ENCODE measurements at regions not wholly inside any gene's neighbourhood (a gene's known extent, or its start where the extent isn't known, plus 50 kb on each side); places are given as distances from the start of the nearest gene placed in this dataset.

DNA sequence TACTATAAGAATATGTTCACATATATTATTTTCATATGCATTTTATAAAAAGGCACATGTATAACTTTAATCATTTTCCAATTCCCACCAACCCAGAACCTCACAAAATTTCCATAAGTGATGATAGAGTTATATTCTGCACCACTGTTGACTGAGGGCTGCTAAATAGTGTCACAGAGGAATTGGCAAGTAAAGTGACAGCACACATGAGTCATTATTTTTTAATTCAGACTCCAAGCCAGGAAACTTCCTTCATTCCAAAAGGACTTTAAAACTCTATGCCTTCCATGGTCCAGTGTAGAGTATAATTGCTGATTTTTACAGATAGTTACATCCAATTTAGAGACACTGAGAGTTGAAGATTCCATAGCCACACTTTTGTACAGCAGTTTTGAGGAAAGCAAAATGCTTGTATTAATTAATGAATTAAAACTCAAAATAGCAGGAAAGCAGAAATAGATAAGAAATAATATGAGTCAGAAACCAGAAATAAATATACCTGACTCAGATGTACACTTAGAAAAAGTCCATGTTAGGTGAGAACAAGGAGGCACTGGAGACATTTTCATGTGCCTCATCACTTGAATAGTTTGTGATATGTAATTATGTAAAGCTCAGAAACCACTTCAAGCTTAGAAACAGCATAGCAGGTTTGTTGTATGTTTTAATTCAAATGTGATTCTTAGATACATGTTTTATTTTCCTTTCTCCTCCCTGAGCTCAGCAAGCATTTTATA, 425.2 kb upstream of the OPRM1 start:
- TF ChIP-seq, protein P1, sequence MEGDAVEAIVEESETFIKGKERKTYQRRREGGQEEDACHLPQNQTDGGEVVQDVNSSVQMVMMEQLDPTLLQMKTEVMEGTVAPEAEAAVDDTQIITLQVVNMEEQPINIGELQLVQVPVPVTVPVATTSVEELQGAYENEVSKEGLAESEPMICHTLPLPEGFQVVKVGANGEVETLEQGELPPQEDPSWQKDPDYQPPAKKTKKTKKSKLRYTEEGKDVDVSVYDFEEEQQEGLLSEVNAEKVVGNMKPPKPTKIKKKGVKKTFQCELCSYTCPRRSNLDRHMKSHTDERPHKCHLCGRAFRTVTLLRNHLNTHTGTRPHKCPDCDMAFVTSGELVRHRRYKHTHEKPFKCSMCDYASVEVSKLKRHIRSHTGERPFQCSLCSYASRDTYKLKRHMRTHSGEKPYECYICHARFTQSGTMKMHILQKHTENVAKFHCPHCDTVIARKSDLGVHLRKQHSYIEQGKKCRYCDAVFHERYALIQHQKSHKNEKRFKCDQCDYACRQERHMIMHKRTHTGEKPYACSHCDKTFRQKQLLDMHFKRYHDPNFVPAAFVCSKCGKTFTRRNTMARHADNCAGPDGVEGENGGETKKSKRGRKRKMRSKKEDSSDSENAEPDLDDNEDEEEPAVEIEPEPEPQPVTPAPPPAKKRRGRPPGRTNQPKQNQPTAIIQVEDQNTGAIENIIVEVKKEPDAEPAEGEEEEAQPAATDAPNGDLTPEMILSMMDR (IDR thresholded peaks at IDR 0.05; ENCODE audit: low read depth, low read length, missing input control), result no peak
- TF ChIP-seq, protein P2, sequence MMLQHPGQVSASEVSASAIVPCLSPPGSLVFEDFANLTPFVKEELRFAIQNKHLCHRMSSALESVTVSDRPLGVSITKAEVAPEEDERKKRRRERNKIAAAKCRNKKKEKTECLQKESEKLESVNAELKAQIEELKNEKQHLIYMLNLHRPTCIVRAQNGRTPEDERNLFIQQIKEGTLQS (IDR thresholded peaks at IDR 0.05), result no peak
- TF ChIP-seq, protein P3, sequence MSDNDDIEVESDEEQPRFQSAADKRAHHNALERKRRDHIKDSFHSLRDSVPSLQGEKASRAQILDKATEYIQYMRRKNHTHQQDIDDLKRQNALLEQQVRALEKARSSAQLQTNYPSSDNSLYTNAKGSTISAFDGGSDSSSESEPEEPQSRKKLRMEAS (IDR thresholded peaks at IDR 0.05), result no peak
- TF ChIP-seq RAD21 (IDR thresholded peaks at IDR 0.05), result no peak
- TF ChIP-seq GABPA (IDR thresholded peaks at IDR 0.05 in 1 of 2, conservative IDR thresholded peaks at IDR 0.05 in 1 of 2), result no peak
- no peak for TF ChIP-seq JUND (IDR thresholded peaks at IDR 0.05)
- TF ChIP-seq, protein P4, sequence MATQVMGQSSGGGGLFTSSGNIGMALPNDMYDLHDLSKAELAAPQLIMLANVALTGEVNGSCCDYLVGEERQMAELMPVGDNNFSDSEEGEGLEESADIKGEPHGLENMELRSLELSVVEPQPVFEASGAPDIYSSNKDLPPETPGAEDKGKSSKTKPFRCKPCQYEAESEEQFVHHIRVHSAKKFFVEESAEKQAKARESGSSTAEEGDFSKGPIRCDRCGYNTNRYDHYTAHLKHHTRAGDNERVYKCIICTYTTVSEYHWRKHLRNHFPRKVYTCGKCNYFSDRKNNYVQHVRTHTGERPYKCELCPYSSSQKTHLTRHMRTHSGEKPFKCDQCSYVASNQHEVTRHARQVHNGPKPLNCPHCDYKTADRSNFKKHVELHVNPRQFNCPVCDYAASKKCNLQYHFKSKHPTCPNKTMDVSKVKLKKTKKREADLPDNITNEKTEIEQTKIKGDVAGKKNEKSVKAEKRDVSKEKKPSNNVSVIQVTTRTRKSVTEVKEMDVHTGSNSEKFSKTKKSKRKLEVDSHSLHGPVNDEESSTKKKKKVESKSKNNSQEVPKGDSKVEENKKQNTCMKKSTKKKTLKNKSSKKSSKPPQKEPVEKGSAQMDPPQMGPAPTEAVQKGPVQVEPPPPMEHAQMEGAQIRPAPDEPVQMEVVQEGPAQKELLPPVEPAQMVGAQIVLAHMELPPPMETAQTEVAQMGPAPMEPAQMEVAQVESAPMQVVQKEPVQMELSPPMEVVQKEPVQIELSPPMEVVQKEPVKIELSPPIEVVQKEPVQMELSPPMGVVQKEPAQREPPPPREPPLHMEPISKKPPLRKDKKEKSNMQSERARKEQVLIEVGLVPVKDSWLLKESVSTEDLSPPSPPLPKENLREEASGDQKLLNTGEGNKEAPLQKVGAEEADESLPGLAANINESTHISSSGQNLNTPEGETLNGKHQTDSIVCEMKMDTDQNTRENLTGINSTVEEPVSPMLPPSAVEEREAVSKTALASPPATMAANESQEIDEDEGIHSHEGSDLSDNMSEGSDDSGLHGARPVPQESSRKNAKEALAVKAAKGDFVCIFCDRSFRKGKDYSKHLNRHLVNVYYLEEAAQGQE (IDR thresholded peaks at IDR 0.05), result no peak
- TF ChIP-seq, protein P5, sequence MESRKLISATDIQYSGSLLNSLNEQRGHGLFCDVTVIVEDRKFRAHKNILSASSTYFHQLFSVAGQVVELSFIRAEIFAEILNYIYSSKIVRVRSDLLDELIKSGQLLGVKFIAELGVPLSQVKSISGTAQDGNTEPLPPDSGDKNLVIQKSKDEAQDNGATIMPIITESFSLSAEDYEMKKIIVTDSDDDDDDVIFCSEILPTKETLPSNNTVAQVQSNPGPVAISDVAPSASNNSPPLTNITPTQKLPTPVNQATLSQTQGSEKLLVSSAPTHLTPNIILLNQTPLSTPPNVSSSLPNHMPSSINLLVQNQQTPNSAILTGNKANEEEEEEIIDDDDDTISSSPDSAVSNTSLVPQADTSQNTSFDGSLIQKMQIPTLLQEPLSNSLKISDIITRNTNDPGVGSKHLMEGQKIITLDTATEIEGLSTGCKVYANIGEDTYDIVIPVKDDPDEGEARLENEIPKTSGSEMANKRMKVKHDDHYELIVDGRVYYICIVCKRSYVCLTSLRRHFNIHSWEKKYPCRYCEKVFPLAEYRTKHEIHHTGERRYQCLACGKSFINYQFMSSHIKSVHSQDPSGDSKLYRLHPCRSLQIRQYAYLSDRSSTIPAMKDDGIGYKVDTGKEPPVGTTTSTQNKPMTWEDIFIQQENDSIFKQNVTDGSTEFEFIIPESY (IDR thresholded peaks at IDR 0.05), result no peak
- no peak for TF ChIP-seq HNF4A (conservative IDR thresholded peaks at IDR 0.05)
- TF ChIP-seq TAF1 (conservative IDR thresholded peaks at IDR 0.05), result no peak
- no peak for TF ChIP-seq RXRA (IDR thresholded peaks at IDR 0.05)
